ENCODE measurements at regions not wholly inside any gene's neighbourhood (a gene's known extent, or its start where the extent isn't known, plus 50 kb on each side); places are given as distances from the start of the nearest gene placed in this dataset.

DNA sequence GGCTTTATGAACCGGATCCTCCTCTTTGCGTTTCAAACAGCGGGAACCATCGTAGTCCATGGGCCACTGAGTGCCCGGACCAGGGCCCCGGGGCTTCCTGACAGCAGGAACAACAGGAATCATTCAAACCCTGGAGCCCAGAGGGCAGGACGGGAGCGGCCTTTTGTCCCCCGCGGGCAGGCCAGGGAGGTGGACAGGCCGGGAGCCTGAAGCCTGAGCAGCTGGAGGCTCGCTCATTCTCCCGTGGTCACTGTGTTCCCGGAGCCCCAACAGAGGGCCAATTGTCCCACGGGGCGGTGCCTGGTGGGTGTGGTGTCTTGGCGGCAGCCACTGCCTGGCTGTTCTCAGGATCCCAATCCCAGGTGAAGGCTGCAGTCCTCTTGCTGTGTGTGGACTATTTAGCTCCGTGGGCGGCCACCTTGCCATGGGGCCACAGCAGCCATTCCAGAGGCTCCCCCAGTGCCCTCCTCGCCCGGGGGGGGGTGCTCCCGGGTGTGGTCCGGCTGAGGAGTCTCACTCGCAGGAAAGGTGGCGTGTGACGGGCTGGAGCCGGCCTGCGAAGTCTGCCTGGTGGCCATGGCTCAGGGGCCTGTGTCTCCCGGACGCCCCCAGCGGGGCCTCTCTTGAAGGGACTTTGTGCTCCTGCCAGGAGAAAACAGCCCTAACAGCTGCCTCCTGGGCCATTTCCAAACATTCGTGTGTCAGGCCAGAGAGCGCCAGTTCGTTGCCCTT lies 77.2 kb upstream of the BHLHE23 start:
- H3K9me3 ChIP-seq (ENCODE audit: control insufficient read depth, insufficient read depth, low read length): no peaks in the 10 kb centered on the region
- no peak overlapping the region for H3K4me3 ChIP-seq (ENCODE audit: low read length)
- H3K27me3 ChIP-seq (ENCODE audit: control insufficient read depth, insufficient read depth, low read length): no peaks in the 10 kb centered on the region
- no CpG with 5 or more reads among the region's 34 CpGs for WGBS (ENCODE audit: insufficient coverage, insufficient read length)
- no peaks in the 10 kb centered on the region for H3K36me3 ChIP-seq (ENCODE audit: control insufficient read depth, insufficient read depth, low read length)
- no peak for DNase-seq (ENCODE audit: low read depth, low spot score)
- no peaks in the 10 kb centered on the region; the same call in 1 of the 2 replicates for H3K4me1 ChIP-seq (ENCODE audit: control insufficient read depth, insufficient read depth, low read length)
- H3K27ac ChIP-seq (ENCODE audit: low read length): no peak overlapping the region

DNA sequence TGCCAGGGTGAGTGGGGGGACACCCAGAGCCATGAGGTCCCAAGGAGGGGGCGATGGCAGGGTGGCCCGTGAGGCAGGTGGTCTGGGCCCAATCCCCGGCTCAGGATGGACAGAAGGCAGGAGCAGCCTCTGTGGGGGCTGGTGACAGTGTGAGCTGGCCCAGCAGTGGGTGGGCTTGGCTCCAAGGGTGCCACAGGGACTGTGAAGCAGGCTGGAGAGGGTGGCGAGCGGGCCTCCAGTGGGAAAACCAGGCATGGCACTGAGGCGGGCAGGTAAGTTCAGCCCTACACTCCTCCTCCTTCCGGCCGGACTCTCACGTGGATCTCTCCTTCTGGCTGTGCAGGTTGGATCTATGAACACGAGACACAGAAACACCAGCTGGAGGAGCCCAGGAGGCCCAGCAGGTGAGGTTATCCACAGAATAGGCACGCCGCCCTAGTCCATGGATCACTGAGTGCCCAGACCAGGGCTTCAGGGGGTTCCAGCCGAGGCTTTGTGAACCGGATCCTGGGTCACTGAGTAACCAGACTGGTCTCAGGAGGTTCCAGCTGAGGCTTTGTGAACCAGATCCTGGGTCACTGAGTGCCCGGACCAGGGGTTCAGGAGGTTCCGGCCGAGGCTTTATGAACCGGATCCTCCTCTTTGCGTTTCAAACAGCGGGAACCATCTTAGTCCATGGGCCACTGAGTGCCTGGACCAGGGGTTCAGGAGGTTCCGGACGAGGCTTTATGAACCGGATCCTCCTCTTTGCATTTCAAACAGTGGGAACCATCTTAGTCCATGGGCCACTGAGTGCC lies 76.4 kb upstream of the BHLHE23 start:
- no peak overlapping the region for H3K4me3 ChIP-seq (ENCODE audit: low read length)
- no peaks in the 10 kb centered on the region for H3K36me3 ChIP-seq (ENCODE audit: control insufficient read depth, insufficient read depth, low read length)
- no peaks in the 10 kb centered on the region; the same call in 1 of the 2 replicates for H3K4me1 ChIP-seq (ENCODE audit: control insufficient read depth, insufficient read depth, low read length)
- no peaks in the 10 kb centered on the region for H3K27me3 ChIP-seq (ENCODE audit: control insufficient read depth, insufficient read depth, low read length)
- no peaks in the 10 kb centered on the region for H3K9me3 ChIP-seq (ENCODE audit: control insufficient read depth, insufficient read depth, low read length)
- H3K27ac ChIP-seq (ENCODE audit: low read length): no peak overlapping the region
- WGBS (ENCODE audit: insufficient coverage, insufficient read length): no CpG with 5 or more reads among the region's 23 CpGs
- DNase-seq (ENCODE audit: low read depth, low spot score): no peak

DNA sequence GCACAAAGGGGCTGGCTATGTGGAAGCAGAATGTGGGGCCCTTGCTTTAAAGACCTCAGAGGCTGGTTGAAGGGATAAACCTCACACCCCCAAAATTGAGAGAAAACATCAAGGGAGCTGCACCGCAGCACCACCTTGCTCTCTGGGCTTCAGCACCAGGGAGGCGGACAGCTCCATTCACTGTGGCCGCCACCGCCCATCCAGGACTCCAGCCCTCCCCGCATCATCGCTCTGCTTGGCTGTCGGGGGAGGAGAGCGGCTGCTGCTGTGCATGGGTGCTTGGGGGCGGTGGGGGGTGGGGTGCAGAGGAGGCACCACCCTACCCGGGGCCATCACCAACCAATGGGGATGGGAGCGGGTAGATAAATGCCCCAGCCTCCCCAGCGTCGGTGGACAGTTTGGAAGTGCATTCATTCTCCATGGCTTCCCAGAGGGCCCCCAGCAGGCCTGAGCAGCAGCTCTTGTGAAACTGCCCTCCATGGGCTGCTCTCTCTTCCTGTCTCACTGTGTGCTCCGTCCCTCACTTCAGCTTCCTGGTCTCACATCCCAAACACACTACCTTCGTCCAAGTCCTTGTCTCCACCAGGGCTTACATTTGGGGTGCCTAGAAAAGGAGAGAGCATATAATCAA lies 75.7 kb upstream of the BHLHE23 start:
- no CpG with 5 or more reads among the region's 15 CpGs for WGBS (ENCODE audit: insufficient coverage, insufficient read length)
- H3K27ac ChIP-seq (ENCODE audit: low read length): no peak overlapping the region
- no peak for DNase-seq (ENCODE audit: low read depth, low spot score)
- no peaks in the 10 kb centered on the region for H3K27me3 ChIP-seq (ENCODE audit: control insufficient read depth, insufficient read depth, low read length)
- H3K4me1 ChIP-seq (ENCODE audit: control insufficient read depth, insufficient read depth, low read length): no peaks in the 10 kb centered on the region; the same call in 1 of the 2 replicates
- no peaks in the 10 kb centered on the region for H3K36me3 ChIP-seq (ENCODE audit: control insufficient read depth, insufficient read depth, low read length)
- no peaks in the 10 kb centered on the region for H3K9me3 ChIP-seq (ENCODE audit: control insufficient read depth, insufficient read depth, low read length)
- no peak overlapping the region for H3K4me3 ChIP-seq (ENCODE audit: low read length)

DNA sequence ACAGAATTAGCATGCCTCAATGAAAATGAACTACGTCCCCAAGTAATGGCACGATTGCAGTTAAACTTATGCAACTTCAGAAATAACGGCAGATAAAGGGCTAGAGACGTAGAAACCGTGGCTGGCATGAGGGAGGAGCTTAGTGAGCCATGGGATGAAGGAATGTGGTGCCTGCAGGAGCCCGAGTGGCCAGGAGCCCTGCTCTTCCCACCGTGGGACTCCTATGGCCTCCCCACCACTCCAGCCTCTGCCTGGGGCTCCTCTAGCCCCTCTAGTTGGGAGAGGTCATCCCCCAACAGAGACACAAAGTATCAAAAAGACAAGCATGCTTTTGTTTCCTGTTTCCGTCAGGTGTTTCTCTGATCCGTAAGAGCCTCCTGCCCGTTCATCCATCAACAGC lies 75.1 kb upstream of the BHLHE23 start:
- no peak for DNase-seq (ENCODE audit: low read depth, low spot score)
- Histone ChIP-seq H3K27ac (ENCODE audit: low read length) (no peak overlapping the region), H3K4me1 (ENCODE audit: control insufficient read depth, insufficient read depth, low read length) (no peaks in the 10 kb centered on the region; the same call in 1 of the 2 replicates), H3K9me3 (ENCODE audit: control insufficient read depth, insufficient read depth, low read length) (no peaks in the 10 kb centered on the region), H3K27me3 (ENCODE audit: control insufficient read depth, insufficient read depth, low read length) (no peaks in the 10 kb centered on the region), H3K4me3 (ENCODE audit: low read length) (no peak overlapping the region), H3K36me3 (ENCODE audit: control insufficient read depth, insufficient read depth, low read length) (no peaks in the 10 kb centered on the region)
- WGBS (ENCODE audit: insufficient coverage, insufficient read length): no CpG with 5 or more reads among the region's 10 CpGs

DNA sequence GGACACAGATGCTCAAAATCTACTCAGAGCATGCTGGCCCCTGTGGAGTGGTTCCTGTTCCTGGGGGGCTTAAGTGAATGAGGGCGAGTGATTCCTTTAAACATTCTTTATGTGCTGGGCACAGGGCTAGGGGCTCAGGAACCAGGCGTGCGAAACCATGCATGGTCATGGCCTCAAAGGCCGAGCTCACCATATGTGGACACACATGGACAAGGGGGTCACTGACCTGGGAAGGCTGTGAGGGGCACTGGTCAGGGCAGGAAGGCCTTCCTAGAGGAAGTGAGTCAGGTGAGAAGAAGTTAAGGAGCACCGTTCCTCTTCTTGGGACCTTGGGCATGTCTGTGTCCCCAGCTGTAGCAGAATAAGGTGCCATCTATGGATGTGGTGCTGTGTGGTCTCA lies 74.6 kb upstream of the BHLHE23 start:
- DNase-seq (ENCODE audit: low read depth, low spot score): no peak
- Histone ChIP-seq H3K27me3 (ENCODE audit: control insufficient read depth, insufficient read depth, low read length) (no peaks in the 10 kb centered on the region), H3K36me3 (ENCODE audit: control insufficient read depth, insufficient read depth, low read length) (no peaks in the 10 kb centered on the region), H3K27ac (ENCODE audit: low read length) (no peak overlapping the region), H3K4me1 (ENCODE audit: control insufficient read depth, insufficient read depth, low read length) (no peaks in the 10 kb centered on the region; the same call in 1 of the 2 replicates), H3K9me3 (ENCODE audit: control insufficient read depth, insufficient read depth, low read length) (no peaks in the 10 kb centered on the region), H3K4me3 (ENCODE audit: low read length) (no peak overlapping the region)
- no CpG with 5 or more reads among the region's 5 CpGs for WGBS (ENCODE audit: insufficient coverage, insufficient read length)

DNA sequence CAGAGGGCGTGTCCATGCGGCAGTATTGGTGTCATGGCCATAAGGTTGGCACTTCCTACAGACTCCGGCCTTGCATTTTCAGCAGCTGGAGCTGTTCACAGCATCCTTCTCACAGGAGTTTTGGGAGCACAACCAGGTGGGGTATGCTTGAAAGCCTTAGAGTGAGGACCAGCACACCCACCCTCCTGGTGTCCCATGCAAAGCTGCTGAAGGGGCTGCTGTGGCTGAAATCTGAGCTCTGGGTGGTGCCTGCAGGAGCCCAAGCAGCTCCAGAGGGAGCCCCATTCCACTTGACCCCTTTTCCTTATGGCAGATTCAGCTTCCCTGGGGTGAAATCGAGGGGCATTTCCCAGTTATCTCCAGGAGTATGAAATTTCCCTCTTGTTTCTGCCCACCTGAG lies 74.0 kb upstream of the BHLHE23 start:
- WGBS (ENCODE audit: insufficient coverage, insufficient read length): no CpG with 5 or more reads among the region's 4 CpGs
- Histone ChIP-seq H3K27me3 (ENCODE audit: control insufficient read depth, insufficient read depth, low read length) (no peaks in the 10 kb centered on the region), H3K27ac (ENCODE audit: low read length) (no peak overlapping the region), H3K4me1 (ENCODE audit: control insufficient read depth, insufficient read depth, low read length) (no peaks in the 10 kb centered on the region; the same call in 1 of the 2 replicates), H3K4me3 (ENCODE audit: low read length) (no peak overlapping the region), H3K36me3 (ENCODE audit: control insufficient read depth, insufficient read depth, low read length) (no peaks in the 10 kb centered on the region), H3K9me3 (ENCODE audit: control insufficient read depth, insufficient read depth, low read length) (no peaks in the 10 kb centered on the region)
- DNase-seq (ENCODE audit: low read depth, low spot score): no peak

DNA sequence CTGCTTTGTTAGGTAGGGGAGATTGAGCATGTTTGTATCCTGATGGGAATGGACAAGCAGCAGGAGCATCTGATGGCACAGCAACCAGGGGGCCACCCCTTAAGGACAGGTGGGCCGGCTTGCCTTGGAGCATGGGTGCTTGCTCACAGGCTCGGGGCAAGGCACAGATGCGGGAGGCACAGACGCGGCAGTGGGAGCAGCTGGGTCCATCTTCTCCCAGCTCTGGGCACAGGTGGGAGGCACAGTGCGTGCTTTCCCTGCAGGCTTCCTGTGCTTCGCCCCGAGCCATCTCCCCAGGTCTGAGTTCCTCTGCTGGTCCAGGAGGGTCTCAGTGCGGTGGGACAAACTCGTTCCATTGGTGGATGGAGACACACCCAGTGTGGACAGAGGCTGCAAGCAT lies 73.6 kb upstream of the BHLHE23 start:
- WGBS (ENCODE audit: insufficient coverage, insufficient read length): no CpG with 5 or more reads among the region's 10 CpGs
- no peak for DNase-seq (ENCODE audit: low read depth, low spot score)
- Histone ChIP-seq H3K27ac (ENCODE audit: low read length) (no peak overlapping the region), H3K4me1 (ENCODE audit: control insufficient read depth, insufficient read depth, low read length) (no peaks in the 10 kb centered on the region; the same call in 1 of the 2 replicates), H3K4me3 (ENCODE audit: low read length) (no peak overlapping the region), H3K9me3 (ENCODE audit: control insufficient read depth, insufficient read depth, low read length) (no peaks in the 10 kb centered on the region), H3K36me3 (ENCODE audit: control insufficient read depth, insufficient read depth, low read length) (no peaks in the 10 kb centered on the region), H3K27me3 (ENCODE audit: control insufficient read depth, insufficient read depth, low read length) (no peaks in the 10 kb centered on the region)

DNA sequence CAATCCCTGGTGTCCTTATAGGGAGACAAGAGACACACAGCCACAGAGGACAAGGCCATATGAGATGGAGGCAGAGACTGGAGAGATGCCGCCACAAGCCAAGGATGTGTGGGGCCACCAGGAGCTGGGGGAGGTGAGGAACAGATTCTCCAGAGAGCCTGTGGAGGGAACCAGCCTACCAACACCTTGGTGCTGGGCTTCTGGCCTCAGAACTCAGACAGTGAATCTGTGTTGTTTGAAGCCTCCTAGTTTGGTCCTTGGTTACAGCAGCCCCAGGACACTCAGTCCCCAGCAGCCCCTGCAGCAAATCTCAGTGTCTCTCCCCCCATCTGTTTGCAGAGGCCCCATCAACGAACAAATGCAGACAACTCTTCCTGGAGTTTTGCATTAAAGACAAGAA lies 73.2 kb upstream of the BHLHE23 start:
- no peaks in the 10 kb centered on the region for H3K27me3 ChIP-seq (ENCODE audit: control insufficient read depth, insufficient read depth, low read length)

DNA sequence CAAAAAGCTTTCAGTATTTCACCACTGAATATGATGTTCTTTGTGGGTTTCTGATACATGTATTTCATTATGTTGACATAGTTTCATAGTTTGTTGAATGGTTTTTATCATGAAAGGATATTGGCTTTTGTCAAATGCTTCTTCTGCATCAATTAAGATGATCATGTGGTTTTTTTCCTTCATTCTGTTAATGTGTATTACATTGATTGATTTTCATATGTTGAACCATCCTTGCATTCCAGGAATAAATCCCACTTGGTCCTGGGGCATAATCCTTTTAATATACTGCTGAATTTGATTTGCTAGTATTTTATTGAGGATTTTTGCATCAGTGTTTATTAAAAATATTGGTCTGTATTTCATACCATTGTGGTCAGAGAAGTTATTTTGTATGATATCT lies 70.9 kb upstream of the BHLHE23 start:
- no peak for DNase-seq (ENCODE audit: low read depth, low spot score)
- Histone ChIP-seq H3K27ac (ENCODE audit: low read length) (no peak overlapping the region), H3K27me3 (ENCODE audit: control insufficient read depth, insufficient read depth, low read length) (no peaks in the 10 kb centered on the region; the same call in 1 of the 2 replicates), H3K4me1 (ENCODE audit: control insufficient read depth, insufficient read depth, low read length) (no peaks in the 10 kb centered on the region; the same call in 1 of the 2 replicates), H3K4me3 (ENCODE audit: low read length) (no peak overlapping the region), H3K36me3 (ENCODE audit: control insufficient read depth, insufficient read depth, low read length) (no peaks in the 10 kb centered on the region), H3K9me3 (ENCODE audit: control insufficient read depth, insufficient read depth, low read length) (no peaks in the 10 kb centered on the region)

More for the DNA sequence above, 73.2 kb upstream of the BHLHE23 start:
- no CpG with 5 or more reads among the region's 2 CpGs for WGBS (ENCODE audit: insufficient coverage, insufficient read length)
- Histone ChIP-seq H3K4me1 (ENCODE audit: control insufficient read depth, insufficient read depth, low read length) (no peaks in the 10 kb centered on the region; the same call in 1 of the 2 replicates), H3K27ac (ENCODE audit: low read length) (no peak overlapping the region), H3K36me3 (ENCODE audit: control insufficient read depth, insufficient read depth, low read length) (no peaks in the 10 kb centered on the region), H3K9me3 (ENCODE audit: control insufficient read depth, insufficient read depth, low read length) (no peaks in the 10 kb centered on the region), H3K4me3 (ENCODE audit: low read length) (no peak overlapping the region)
- DNase-seq (ENCODE audit: low read depth, low spot score): no peak

DNA sequence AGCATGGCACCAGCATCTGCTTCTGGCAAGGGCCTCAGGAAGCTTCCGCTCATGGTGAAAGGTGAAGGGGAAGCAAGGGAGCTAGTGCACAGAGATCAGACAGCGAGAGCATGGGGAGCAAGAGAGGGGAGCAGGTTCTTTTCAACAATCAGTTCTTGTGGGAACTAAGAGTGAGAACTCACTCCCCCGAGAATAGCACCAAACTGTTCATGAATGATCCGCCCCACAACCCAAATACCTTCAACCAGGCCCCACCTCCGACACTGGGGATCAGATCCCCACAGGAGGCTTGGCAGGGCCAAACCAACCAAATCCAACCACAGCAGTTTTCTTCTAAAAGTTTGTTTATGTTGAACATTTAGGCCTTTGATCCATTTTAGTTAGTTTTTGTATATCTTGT lies 69.7 kb upstream of the BHLHE23 start:
- Histone ChIP-seq H3K4me3 (ENCODE audit: low read length) (no peak overlapping the region), H3K4me1 (ENCODE audit: control insufficient read depth, insufficient read depth, low read length) (no peaks in the 10 kb centered on the region), H3K36me3 (ENCODE audit: control insufficient read depth, insufficient read depth, low read length) (no peaks in the 10 kb centered on the region), H3K27ac (ENCODE audit: low read length) (no peak overlapping the region), H3K27me3 (ENCODE audit: control insufficient read depth, insufficient read depth, low read length) (peaks cover 3% of the 10 kb centered on the region; the same call in 1 of the 2 replicates), H3K9me3 (ENCODE audit: control insufficient read depth, insufficient read depth, low read length) (no peaks in the 10 kb centered on the region)
- WGBS (ENCODE audit: insufficient coverage, insufficient read length): no CpG with 5 or more reads among the region's 5 CpGs
- DNase-seq (ENCODE audit: low read depth, low spot score): no peak
